ENCODE measurements at regions not wholly inside any gene's neighbourhood (a gene's known extent, or its start where the extent isn't known, plus 50 kb on each side); places are given as distances from the start of the nearest gene placed in this dataset.

GRCh38 chr9:99750526-99750925, 71.2 kb upstream of the NR4A3 start:
- ChIA-PET CTCF (no interaction called here), POLR2A (ENCODE audit: unreplicated experiment) (no interaction called here)
- no TSS peak for BruUV-seq (replicated peaks)

DNA sequence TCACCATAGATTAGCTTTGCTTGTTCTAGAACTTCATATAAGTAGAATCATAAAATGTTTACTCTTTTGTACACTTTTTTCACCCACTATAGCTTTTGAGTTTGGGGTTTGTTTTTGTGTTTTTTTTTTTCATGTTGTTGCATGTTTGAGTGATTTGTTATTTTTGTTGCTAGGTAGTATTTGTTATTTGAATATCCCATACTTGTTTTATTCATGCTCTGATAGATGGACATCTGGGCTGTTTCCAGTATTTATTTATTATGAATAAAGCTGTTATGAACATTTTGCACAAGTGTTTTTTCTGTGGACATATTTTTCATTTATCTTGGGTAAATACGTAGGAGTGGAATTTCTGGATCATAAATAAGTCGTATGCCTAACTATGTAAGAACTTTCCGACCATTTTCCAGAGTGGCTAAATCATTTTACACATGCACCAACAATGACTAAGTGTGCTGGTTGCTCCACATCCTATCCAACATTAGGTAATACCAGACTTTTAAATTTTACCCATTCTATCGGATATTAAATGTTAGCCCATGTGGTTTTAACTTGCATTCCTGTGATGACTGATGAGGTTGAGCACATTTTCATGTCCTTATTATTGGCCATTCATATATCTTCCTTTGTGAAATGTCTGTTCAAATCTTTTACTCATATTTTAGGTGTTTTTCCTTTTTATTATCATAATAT, 69.1 kb upstream of the NR4A3 start:
- Histone ChIP-seq H4K20me1 (ENCODE audit: low read length) (no peaks in the 10 kb centered on the region), H3K36me3 (ENCODE audit: low read depth, low read length) (no peaks in the 10 kb centered on the region), H3K4me1 (ENCODE audit: insufficient read depth, low read length) (no peaks in the 10 kb centered on the region), H3K9me3 (ENCODE audit: low read length) (no peaks in the 10 kb centered on the region), H3F3A (ENCODE audit: low read length, unreplicated experiment) (no peaks in the 10 kb centered on the region), H3K9me2 (replicated peaks; ENCODE audit: low read length) (no peaks in the 10 kb centered on the region), H3K27me3 (ENCODE audit: low read length) (0 out of 2 replicates have a peak, but pooled peaks cover 3% of the 10 kb centered on the region), H3K4me2 (ENCODE audit: low read length) (no peak overlapping the region), H2AFZ (ENCODE audit: low read length) (no peak overlapping the region), H3K9ac (ENCODE audit: low read length) (no peak overlapping the region), H3K27ac (ENCODE audit: low read length) (no peak overlapping the region), H3K4me3 (ENCODE audit: low read length) (no peak overlapping the region), H3K79me2 (ENCODE audit: low read length) (no peaks in the 10 kb centered on the region)
- ATAC-seq = no peak
- TF ChIP-seq CTCF (conservative IDR thresholded peaks at IDR 0.05; ENCODE audit: low read depth, low read length) = no peak
- TF ChIP-seq EZH2phosphoT487 (IDR thresholded peaks at IDR 0.05; ENCODE audit: borderline replicate concordance, low read length) = no peak
- TF ChIP-seq EZH2 (IDR thresholded peaks at IDR 0.05; ENCODE audit: low read length, unreplicated experiment) = no peak
- intact Hi-C loops (cut with micrococcal nuclease) = no loop called here
- ChIA-PET POLR2A (ENCODE audit: unreplicated experiment) (no interaction called here), CTCF (no interaction called here)
- no TSS peak for BruUV-seq (replicated peaks)
- peak; percentile 32 for DNase-seq

More at GRCh38 chr9:99750526-99750925, 71.2 kb upstream of the NR4A3 start:
- intact Hi-C loops (cut with micrococcal nuclease) = no loop called here
- Histone ChIP-seq H3F3A (ENCODE audit: low read length, unreplicated experiment) (no peaks in the 10 kb centered on the region), H3K4me2 (ENCODE audit: low read length) (no peak overlapping the region), H3K9me3 (ENCODE audit: low read length) (no peaks in the 10 kb centered on the region), H3K4me3 (ENCODE audit: low read length) (no peak overlapping the region), H4K20me1 (ENCODE audit: low read length) (no peaks in the 10 kb centered on the region), H3K27me3 (ENCODE audit: low read length) (0 out of 2 replicates have a peak, but pooled peaks cover 3% of the 10 kb centered on the region), H3K9ac (ENCODE audit: low read length) (no peak overlapping the region), H3K79me2 (ENCODE audit: low read length) (no peaks in the 10 kb centered on the region), H3K36me3 (ENCODE audit: low read depth, low read length) (no peaks in the 10 kb centered on the region), H3K4me1 (ENCODE audit: insufficient read depth, low read length) (no peaks in the 10 kb centered on the region), H3K9me2 (replicated peaks; ENCODE audit: low read length) (no peaks in the 10 kb centered on the region), H2AFZ (ENCODE audit: low read length) (no peak overlapping the region), H3K27ac (ENCODE audit: low read length) (no peak overlapping the region)
- no peak for DNase-seq
- no peak for ATAC-seq
- TF ChIP-seq EZH2phosphoT487 (IDR thresholded peaks at IDR 0.05; ENCODE audit: borderline replicate concordance, low read length) (no peak), CTCF (conservative IDR thresholded peaks at IDR 0.05; ENCODE audit: low read depth, low read length) (no peak), EZH2 (IDR thresholded peaks at IDR 0.05; ENCODE audit: low read length, unreplicated experiment) (no peak)

GRCh38 chr9:99753436-99753835, 68.2 kb upstream of the NR4A3 start:
- no peak overlapping the region for H3K4me2 ChIP-seq (ENCODE audit: low read length)

More at GRCh38 chr9:99753436-99753835, 68.2 kb upstream of the NR4A3 start:
- Histone ChIP-seq H3K4me1 (ENCODE audit: insufficient read depth, low read length) (no peaks in the 10 kb centered on the region), H2AFZ (ENCODE audit: low read length) (no peak overlapping the region), H3K9me2 (replicated peaks; ENCODE audit: low read length) (no peaks in the 10 kb centered on the region), H3K27ac (ENCODE audit: low read length) (no peak overlapping the region), H3F3A (ENCODE audit: low read length, unreplicated experiment) (no peaks in the 10 kb centered on the region), H3K36me3 (ENCODE audit: low read depth, low read length) (no peaks in the 10 kb centered on the region), H3K79me2 (ENCODE audit: low read length) (no peaks in the 10 kb centered on the region), H3K4me3 (ENCODE audit: low read length) (no peak overlapping the region), H3K27me3 (ENCODE audit: low read length) (0 out of 2 replicates have a peak, but pooled peaks cover 3% of the 10 kb centered on the region), H3K9ac (ENCODE audit: low read length) (no peak overlapping the region), H4K20me1 (ENCODE audit: low read length) (no peaks in the 10 kb centered on the region), H3K9me3 (ENCODE audit: low read length) (no peaks in the 10 kb centered on the region)
- no TSS peak for BruUV-seq (replicated peaks)
- DNase-seq (peak; percentile 37), ATAC-seq (no peak)
- TF ChIP-seq EZH2 (IDR thresholded peaks at IDR 0.05; ENCODE audit: low read length, unreplicated experiment) (no peak), CTCF (conservative IDR thresholded peaks at IDR 0.05; ENCODE audit: low read depth, low read length) (no peak), EZH2phosphoT487 (IDR thresholded peaks at IDR 0.05; ENCODE audit: borderline replicate concordance, low read length) (no peak)
- ChIA-PET POLR2A (ENCODE audit: unreplicated experiment) (no interaction called here), CTCF (no interaction called here)
- intact Hi-C loops (cut with micrococcal nuclease) = no loop called here

Measured in PC-3 (cell line).